ENCODE measurements at regions not wholly inside any gene's neighbourhood (a gene's known extent, or its start where the extent isn't known, plus 50 kb on each side); places are given as distances from the start of the nearest gene placed in this dataset.

DNA sequence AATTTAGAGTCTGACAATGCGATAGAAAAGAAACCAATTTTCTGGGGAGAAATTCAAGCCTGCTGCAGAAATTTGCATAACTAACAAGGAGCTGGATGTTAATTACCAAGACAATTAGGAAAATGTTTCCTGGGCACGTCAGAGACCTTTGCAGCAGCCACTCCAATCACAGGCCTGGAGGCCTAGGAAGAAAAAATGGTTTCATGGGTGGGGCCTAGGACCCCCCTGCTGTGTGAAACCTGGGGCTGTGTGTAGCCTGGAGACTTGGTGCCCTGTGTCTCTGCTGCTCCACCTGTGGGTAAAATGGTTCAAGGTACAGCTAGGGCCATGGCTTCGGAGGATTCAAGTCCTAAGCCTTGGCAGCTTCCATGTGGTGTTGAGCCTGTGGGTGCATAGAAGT is 837.9 kb downstream of the OTOL1 start:
- TF ChIP-seq, protein P1, sequence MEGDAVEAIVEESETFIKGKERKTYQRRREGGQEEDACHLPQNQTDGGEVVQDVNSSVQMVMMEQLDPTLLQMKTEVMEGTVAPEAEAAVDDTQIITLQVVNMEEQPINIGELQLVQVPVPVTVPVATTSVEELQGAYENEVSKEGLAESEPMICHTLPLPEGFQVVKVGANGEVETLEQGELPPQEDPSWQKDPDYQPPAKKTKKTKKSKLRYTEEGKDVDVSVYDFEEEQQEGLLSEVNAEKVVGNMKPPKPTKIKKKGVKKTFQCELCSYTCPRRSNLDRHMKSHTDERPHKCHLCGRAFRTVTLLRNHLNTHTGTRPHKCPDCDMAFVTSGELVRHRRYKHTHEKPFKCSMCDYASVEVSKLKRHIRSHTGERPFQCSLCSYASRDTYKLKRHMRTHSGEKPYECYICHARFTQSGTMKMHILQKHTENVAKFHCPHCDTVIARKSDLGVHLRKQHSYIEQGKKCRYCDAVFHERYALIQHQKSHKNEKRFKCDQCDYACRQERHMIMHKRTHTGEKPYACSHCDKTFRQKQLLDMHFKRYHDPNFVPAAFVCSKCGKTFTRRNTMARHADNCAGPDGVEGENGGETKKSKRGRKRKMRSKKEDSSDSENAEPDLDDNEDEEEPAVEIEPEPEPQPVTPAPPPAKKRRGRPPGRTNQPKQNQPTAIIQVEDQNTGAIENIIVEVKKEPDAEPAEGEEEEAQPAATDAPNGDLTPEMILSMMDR (IDR thresholded peaks at IDR 0.05 in 2 of 3, conservative IDR thresholded peaks at IDR 0.05 in 1 of 3; ENCODE audit: borderline replicate concordance in 1 of 3, insufficient read depth in 1 of 3, low read depth in 2 of 3, low read length in 2 of 3): no peak
- TF ChIP-seq POLR2A (IDR thresholded peaks at IDR 0.05; ENCODE audit: borderline replicate concordance, extremely low read depth, insufficient read depth, insufficient read length): no peak
- TF ChIP-seq EZH2phosphoT487 (IDR thresholded peaks at IDR 0.05; ENCODE audit: borderline replicate concordance): no peak
- TF ChIP-seq EZH2 (IDR thresholded peaks at IDR 0.05): no peak
- TF ChIP-seq, protein P2, sequence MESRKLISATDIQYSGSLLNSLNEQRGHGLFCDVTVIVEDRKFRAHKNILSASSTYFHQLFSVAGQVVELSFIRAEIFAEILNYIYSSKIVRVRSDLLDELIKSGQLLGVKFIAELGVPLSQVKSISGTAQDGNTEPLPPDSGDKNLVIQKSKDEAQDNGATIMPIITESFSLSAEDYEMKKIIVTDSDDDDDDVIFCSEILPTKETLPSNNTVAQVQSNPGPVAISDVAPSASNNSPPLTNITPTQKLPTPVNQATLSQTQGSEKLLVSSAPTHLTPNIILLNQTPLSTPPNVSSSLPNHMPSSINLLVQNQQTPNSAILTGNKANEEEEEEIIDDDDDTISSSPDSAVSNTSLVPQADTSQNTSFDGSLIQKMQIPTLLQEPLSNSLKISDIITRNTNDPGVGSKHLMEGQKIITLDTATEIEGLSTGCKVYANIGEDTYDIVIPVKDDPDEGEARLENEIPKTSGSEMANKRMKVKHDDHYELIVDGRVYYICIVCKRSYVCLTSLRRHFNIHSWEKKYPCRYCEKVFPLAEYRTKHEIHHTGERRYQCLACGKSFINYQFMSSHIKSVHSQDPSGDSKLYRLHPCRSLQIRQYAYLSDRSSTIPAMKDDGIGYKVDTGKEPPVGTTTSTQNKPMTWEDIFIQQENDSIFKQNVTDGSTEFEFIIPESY (IDR thresholded peaks at IDR 0.05; ENCODE audit: extremely low read depth, insufficient replicate concordance, low read length): no peak
- TF ChIP-seq JUND (IDR thresholded peaks at IDR 0.05): no peak
- TF ChIP-seq TCF7L2 (IDR thresholded peaks at IDR 0.05; ENCODE audit: borderline replicate concordance, extremely low read depth, insufficient read depth, insufficient read length): no peak
- no peak for TF ChIP-seq POLR2AphosphoS5 (IDR thresholded peaks at IDR 0.05; ENCODE audit: low read depth, low read length)
- no peak for TF ChIP-seq EGR1 (IDR thresholded peaks at IDR 0.05; ENCODE audit: low read depth)
- TF ChIP-seq, protein P3, sequence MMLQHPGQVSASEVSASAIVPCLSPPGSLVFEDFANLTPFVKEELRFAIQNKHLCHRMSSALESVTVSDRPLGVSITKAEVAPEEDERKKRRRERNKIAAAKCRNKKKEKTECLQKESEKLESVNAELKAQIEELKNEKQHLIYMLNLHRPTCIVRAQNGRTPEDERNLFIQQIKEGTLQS (IDR thresholded peaks at IDR 0.05): no peak
- no peak for TF ChIP-seq ELF1 (IDR thresholded peaks at IDR 0.05; ENCODE audit: borderline replicate concordance, low read depth)
- TF ChIP-seq, protein P4, sequence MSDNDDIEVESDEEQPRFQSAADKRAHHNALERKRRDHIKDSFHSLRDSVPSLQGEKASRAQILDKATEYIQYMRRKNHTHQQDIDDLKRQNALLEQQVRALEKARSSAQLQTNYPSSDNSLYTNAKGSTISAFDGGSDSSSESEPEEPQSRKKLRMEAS (IDR thresholded peaks at IDR 0.05): no peak
- TF ChIP-seq YY1 (IDR thresholded peaks at IDR 0.05; ENCODE audit: extremely low read depth, insufficient replicate concordance, low read depth, low read length): no peak
- TF ChIP-seq SP1 (IDR thresholded peaks at IDR 0.05; ENCODE audit: low read depth): no peak

Data from HCT116 (cell line).